HCT116 (cell line): ENCODE measurements at regions not wholly inside any gene's neighbourhood (a gene's known extent, or its start where the extent isn't known, plus 50 kb on each side); places are given as distances from the start of the nearest gene placed in this dataset.

Experiments
- ATAC-seq: fragments of 200-7000 bp; cut with Tn5 transposase; 2 replicates; pipeline ENCODE4 v1.9.1; 2020; ENCODE audit warnings: mild to moderate bottlenecking, moderate library complexity
- BruUV-seq: library from RNA; stranded (reverse); fragments of 400-500 nt; replicated peaks from 2 replicates; lab custom pipeline; 2021; lab: Mats Ljungman, UMichigan
- CTCF ChIA-PET: fragments of 300-600 bp; sonication (Branson Sonifier 250); formaldehyde crosslinking; loops from one replicate; lab custom pipeline; 2021; ENCODE audit warnings: antibody characterized with exemption; lab: Charles Lee
- POLR2A ChIA-PET: fragments of 300-600, 350-600 bp; sonication (Branson Sonifier 250); formaldehyde crosslinking; loops from one replicate; lab custom pipeline; 2021; ENCODE audit warnings: antibody characterized with exemption; lab: Charles Lee
- RAD21 ChIA-PET, 2 experiments: fragments of 300-600 bp; sonication (Branson Sonifier 250); formaldehyde crosslinking; loops; one replicate each; lab custom pipeline; 2023; ENCODE audit warnings: low total read pairs in 2 of 2; ENCODE audit not compliant: uncharacterized antibody in 2 of 2, unreplicated experiment in 2 of 2, low non-redundant PET in 1 of 2; lab: Charles Lee
- DNase-seq: peaks from one replicate; pipeline ENCODE4 v3.0.0-alpha.2; 2010; ENCODE audit warnings: low read depth, low spot score
- H2AFZ ChIP-seq: fragments of 200-600 bp; shearing (Covaris generic), sonication (generic); 2 replicates; pipeline ENCODE4 v1.6.1; 2017; ENCODE audit warnings: low read depth, mixed run types, mixed read lengths, antibody characterized with exemption, low read length; ENCODE audit not compliant: poor library complexity, severe bottlenecking
- H3K27ac ChIP-seq: 2 replicates; pipeline ENCODE4 v1.5.1; 2012; ENCODE audit warnings: low read depth, low read length
- H3K27me3 ChIP-seq: fragments of 200-600 bp; sonication (generic); 2 replicates; pipeline ENCODE4 v1.6.1; 2016; ENCODE audit warnings: mixed run types, low read length, mixed read lengths; ENCODE audit not compliant: insufficient read depth
- H3K36me3 ChIP-seq, 2 experiments: fragments of 200-500 bp in 1 of 2; fragments of 200-600 bp in 1 of 2; sonication (Bioruptor generic) in 1 of 2; sonication (generic) in 1 of 2; 2 replicates each; pipeline versions ENCODE4 v1.5.1 to v1.6.1; 2014 to 2016; ENCODE audit warnings: low read length in 2 of 2, inconsistent platforms in 1 of 2, mixed read lengths in 1 of 2, mixed run types in 1 of 2; ENCODE audit not compliant: insufficient read depth in 2 of 2, control insufficient read depth in 1 of 2
- H3K4me1 ChIP-seq, 2 experiments: fragments of 200-600 bp in 1 of 2; sonication (generic) in 1 of 2; 2 replicates each; pipeline versions ENCODE4 v1.5.1 to v1.6.1; 2012 to 2017; ENCODE audit warnings: low read length in 2 of 2, inconsistent platforms in 1 of 2, mild to moderate bottlenecking in 1 of 2, mixed read lengths in 1 of 2, mixed run types in 1 of 2, moderate library complexity in 1 of 2; ENCODE audit not compliant: insufficient read depth in 2 of 2, control insufficient read depth in 1 of 2
- H3K4me2 ChIP-seq: fragments of 200-600 bp; sonication (generic); 2 replicates; pipeline ENCODE4 v1.6.1; 2017; ENCODE audit warnings: mixed run types, low read length, mixed read lengths
- H3K4me3 ChIP-seq, 2 experiments: fragments of 200-600 bp in 1 of 2; sonication (generic) in 1 of 2; replicated peaks in 1 of 2; 2 replicates each; pipeline ENCODE4 v1.5.1; 2011 to 2016; ENCODE audit warnings: low read length in 2 of 2, control low read depth in 1 of 2, low read depth in 1 of 2, mild to moderate bottlenecking in 1 of 2, mixed read lengths in 1 of 2, mixed run types in 1 of 2
- H3K79me2 ChIP-seq: fragments of 200-600 bp; sonication (generic); 2 replicates; pipeline ENCODE4 v1.6.1; 2017; ENCODE audit warnings: mild to moderate bottlenecking, mixed run types, low read length, moderate library complexity, mixed read lengths; ENCODE audit not compliant: insufficient read depth
- H3K9ac ChIP-seq: fragments of 200-600 bp; sonication (generic); 2 replicates; pipeline ENCODE4 v1.6.1; 2016; ENCODE audit warnings: low read length, mixed read lengths
- H3K9me2 ChIP-seq: fragments of 200-600 bp; sonication (generic), shearing (Covaris generic); 2 replicates; pipeline ENCODE4 v1.6.1; 2017; ENCODE audit warnings: mixed run types, mild to moderate bottlenecking, moderate library complexity; ENCODE audit not compliant: insufficient read depth
- H3K9me3 ChIP-seq, 2 experiments: fragments of 200-500 bp in 1 of 2; fragments of 200-600 bp in 1 of 2; sonication (Bioruptor generic) in 1 of 2; sonication (generic) in 1 of 2; 2 replicates each; pipeline ENCODE4 v1.6.1; 2014 to 2017; ENCODE audit warnings: low read length in 2 of 2, mixed read lengths in 2 of 2, inconsistent platforms in 1 of 2, low read depth in 1 of 2, mild to moderate bottlenecking in 1 of 2, mixed run types in 1 of 2, moderate library complexity in 1 of 2; ENCODE audit not compliant: control insufficient read depth in 1 of 2, insufficient read depth in 1 of 2
- H4K20me1 ChIP-seq: fragments of 200-600 bp; sonication (generic), shearing (Covaris generic); 2 replicates; pipeline ENCODE4 v1.6.1; 2017; ENCODE audit warnings: mixed run types, mild to moderate bottlenecking, moderate library complexity; ENCODE audit not compliant: insufficient read depth
- EZH2 ChIP-seq: fragments of 200-600 bp; sonication (generic); IDR thresholded peaks from 2 replicates; pipeline ENCODE4 v1.6.1; 2017; ENCODE audit warnings: antibody characterized with exemption, mixed run types
- EZH2phosphoT487 ChIP-seq: fragments of 200-600 bp; IDR thresholded peaks from 2 replicates; pipeline ENCODE4 v1.6.1; 2018; ENCODE audit warnings: antibody characterized with exemption, borderline replicate concordance
- FOSL1 ChIP-seq: IDR thresholded peaks from 2 replicates; pipeline ENCODE4 v1.6.1; 2012; ENCODE audit warnings: low read depth
- JUND ChIP-seq: IDR thresholded peaks from 2 replicates; pipeline ENCODE4 v1.6.1; 2012
- MAX ChIP-seq: IDR thresholded peaks from 2 replicates; pipeline ENCODE4 v1.6.1; 2012
- POLR2A ChIP-seq: IDR thresholded peaks from 2 replicates; pipeline ENCODE4 v1.7.0; 2011; ENCODE audit warnings: borderline replicate concordance; ENCODE audit not compliant: insufficient read depth, insufficient read length; ENCODE audit errors: extremely low read depth
- POLR2AphosphoS5 ChIP-seq: IDR thresholded peaks from 2 replicates; pipeline ENCODE4 v1.6.1; 2011; ENCODE audit warnings: mild to moderate bottlenecking, low read depth, low read length, moderate library complexity
- REST ChIP-seq: IDR thresholded peaks from 2 replicates; pipeline ENCODE4 v1.6.1; 2012; ENCODE audit warnings: low read depth
- SRF ChIP-seq: IDR thresholded peaks from 2 replicates; pipeline ENCODE4 v1.6.1; 2012; ENCODE audit warnings: low read depth
- TCF7L2 ChIP-seq: IDR thresholded peaks from 2 replicates; pipeline ENCODE4 v1.7.0; 2011; ENCODE audit warnings: borderline replicate concordance, inconsistent platforms; ENCODE audit not compliant: insufficient read depth, insufficient read length; ENCODE audit errors: extremely low read depth
- intact Hi-C: fragments of 100-400 bp; cut with micrococcal nuclease; formaldehyde crosslinking; loops from 2 replicates; pipeline ENCODE4 v1.10.0; 2022

DNA sequence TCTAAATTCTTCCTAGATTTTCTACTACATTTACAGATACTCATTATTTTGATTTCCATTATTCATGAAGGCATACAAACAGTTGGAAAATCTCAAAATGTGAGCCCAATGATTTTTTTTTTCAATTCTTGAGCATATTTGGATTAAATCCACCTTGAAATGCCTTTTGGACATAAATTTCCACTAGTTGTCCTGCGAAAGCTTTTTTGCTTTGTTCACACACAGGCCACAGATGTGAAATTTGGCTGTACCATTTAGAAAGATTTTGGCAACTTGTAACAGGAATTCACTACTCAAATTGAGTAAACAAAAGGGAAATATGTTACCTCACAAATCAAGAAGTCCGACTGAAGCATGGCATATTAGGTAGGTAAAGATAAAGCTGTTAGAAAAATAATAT, 1631.0 kb downstream of the CDH8 start:
- TF ChIP-seq POLR2A (no peak), TCF7L2 (no peak), JUND (no peak), SRF (no peak), FOSL1 (no peak), POLR2AphosphoS5 (no peak), EZH2 (no peak), MAX (no peak), REST (no peak), EZH2phosphoT487 (no peak)
- Histone ChIP-seq H3K4me3 (no peak overlapping the region), H3K27me3 (no peaks in the 10 kb centered on the region), H3K27ac (no peak overlapping the region), H3K9ac (no peak overlapping the region), H2AFZ (no peak overlapping the region), H3K36me3 (no peaks in the 10 kb centered on the region), H3K79me2 (no peaks in the 10 kb centered on the region), H3K4me1 (no peaks in the 10 kb centered on the region), H3K4me2 (no peak overlapping the region), H3K9me2 (no peaks in the 10 kb centered on the region), H4K20me1 (no peaks in the 10 kb centered on the region), H3K9me3 (peaks cover 0 to 18% of the 10 kb centered on the region in 2 experiments; a peak in 2 of 4 replicates)
- no TSS peak for BruUV-seq
- ChIA-PET RAD21 (no interaction called here), CTCF (no interaction called here), POLR2A (no interaction called here)
- ATAC-seq (no peak), DNase-seq (no peak)
- intact Hi-C loops = no loop called here
